PC-3 (cell line): ENCODE measurements at regions not wholly inside any gene's neighbourhood (a gene's known extent, or its start where the extent isn't known, plus 50 kb on each side); places are given as distances from the start of the nearest gene placed in this dataset.

ENCODE experiments used
- ATAC-seq: fragments of 200-7000 bp; cut with Tn5 transposase; 2 replicates; pipeline ENCODE4 v1.9.1; 2020; ENCODE audit warnings: mild to moderate bottlenecking, moderate library complexity
- BruUV-seq: library from RNA; stranded (reverse); fragments of 400-500 nt; replicated peaks from 2 replicates; lab custom pipeline; 2021; lab: Mats Ljungman, UMichigan
- CTCF ChIA-PET: fragments of 300-600 bp; sonication (Branson Sonifier 250); formaldehyde crosslinking; loops from one replicate; lab custom pipeline; 2022; ENCODE audit warnings: antibody characterized with exemption; lab: Charles Lee
- POLR2A ChIA-PET: fragments of 300-600 bp; sonication (Branson Sonifier 250); formaldehyde crosslinking; loops from one replicate; lab custom pipeline; 2022; ENCODE audit warnings: antibody characterized with exemption; ENCODE audit not compliant: unreplicated experiment; lab: Charles Lee
- DNase-seq: peaks from one replicate; pipeline ENCODE4 v3.0.0-alpha.2; 2015
- H2AFZ ChIP-seq: fragments of 300-600 bp; sonication (generic); 2 replicates; pipeline ENCODE4 v1.6.0; 2016; ENCODE audit warnings: antibody characterized with exemption, low read length
- H3F3A ChIP-seq: fragments of 300-600 bp; sonication (generic); one replicate; pipeline ENCODE4 v1.6.0; 2017; ENCODE audit warnings: antibody characterized with exemption, low read length, control low read depth, mild to moderate bottlenecking; ENCODE audit not compliant: unreplicated experiment
- H3K27ac ChIP-seq: fragments of 300-600 bp; sonication (generic); 2 replicates; pipeline ENCODE4 v1.5.1; 2016; ENCODE audit warnings: mild to moderate bottlenecking, low read length
- H3K27me3 ChIP-seq: fragments of 300-600 bp; sonication (generic); 2 replicates; pipeline ENCODE4 v1.6.1; 2016; ENCODE audit warnings: low read length, mixed read lengths
- H3K36me3 ChIP-seq: fragments of 300-600 bp; sonication (generic); 2 replicates; pipeline ENCODE4 v1.6.1; 2016; ENCODE audit warnings: low read depth, mixed run types, low read length, mixed read lengths
- H3K4me1 ChIP-seq: fragments of 300-600 bp; sonication (generic); 2 replicates; pipeline ENCODE4 v1.5.1; 2016; ENCODE audit warnings: low read length; ENCODE audit not compliant: insufficient read depth
- H3K4me2 ChIP-seq: fragments of 300-600 bp; sonication (generic); 2 replicates; pipeline ENCODE4 v1.6.0; 2016; ENCODE audit warnings: low read length
- H3K4me3 ChIP-seq: fragments of 300-600 bp; sonication (generic); 2 replicates; pipeline ENCODE4 v1.5.1; 2016; ENCODE audit warnings: mild to moderate bottlenecking, low read length, mixed read lengths
- H3K79me2 ChIP-seq: fragments of 300-600 bp; sonication (generic); 2 replicates; pipeline ENCODE4 v1.6.1; 2017; ENCODE audit warnings: low read length, mixed read lengths
- H3K9ac ChIP-seq: fragments of 300-600 bp; sonication (generic); 2 replicates; pipeline ENCODE4 v1.6.0; 2016; ENCODE audit warnings: mild to moderate bottlenecking, low read length
- H3K9me2 ChIP-seq: fragments of 300-600 bp; sonication (generic); replicated peaks from 2 replicates; pipeline ENCODE4 v1.6.1; 2016; ENCODE audit warnings: mixed run types, low read length, mixed read lengths
- H3K9me3 ChIP-seq: fragments of 300-600 bp; sonication (generic); 2 replicates; pipeline ENCODE4 v1.6.1; 2016; ENCODE audit warnings: low read length, mixed read lengths
- H4K20me1 ChIP-seq: fragments of 300-600 bp; sonication (generic); 2 replicates; pipeline ENCODE4 v1.6.1; 2016; ENCODE audit warnings: low read length, mixed read lengths
- CTCF ChIP-seq: fragments of 300-600 bp; sonication (generic); conservative IDR thresholded peaks from 2 replicates; pipeline ENCODE4 v1.5.1; 2017; ENCODE audit warnings: antibody characterized with exemption, low read depth, mild to moderate bottlenecking, low read length
- EZH2 ChIP-seq: fragments of 300-600 bp; sonication (generic); IDR thresholded peaks from one replicate; pipeline ENCODE4 v1.6.1; 2017; ENCODE audit warnings: antibody characterized with exemption, mild to moderate bottlenecking, low read length; ENCODE audit not compliant: unreplicated experiment
- EZH2phosphoT487 ChIP-seq: fragments of 300-600 bp; sonication (generic); IDR thresholded peaks from 2 replicates; pipeline ENCODE4 v1.6.1; 2018; ENCODE audit warnings: mild to moderate bottlenecking, antibody characterized with exemption, low read length, borderline replicate concordance
- intact Hi-C: fragments of 100-400 bp; cut with micrococcal nuclease; formaldehyde crosslinking; loops from 2 replicates; pipeline ENCODE4 v1.9.0; 2023

- no peak for DNase-seq
- POLR2A ChIA-PET: interaction anchor here (0.6 kb wide), 1 partner anchor 398 kb away, joined by 6 read pairs; no protein-coding TSS in a partner anchor
Measured at GRCh38 chr15:95929232-95929846, 401.2 kb upstream of the NR2F2 start.

DNA sequence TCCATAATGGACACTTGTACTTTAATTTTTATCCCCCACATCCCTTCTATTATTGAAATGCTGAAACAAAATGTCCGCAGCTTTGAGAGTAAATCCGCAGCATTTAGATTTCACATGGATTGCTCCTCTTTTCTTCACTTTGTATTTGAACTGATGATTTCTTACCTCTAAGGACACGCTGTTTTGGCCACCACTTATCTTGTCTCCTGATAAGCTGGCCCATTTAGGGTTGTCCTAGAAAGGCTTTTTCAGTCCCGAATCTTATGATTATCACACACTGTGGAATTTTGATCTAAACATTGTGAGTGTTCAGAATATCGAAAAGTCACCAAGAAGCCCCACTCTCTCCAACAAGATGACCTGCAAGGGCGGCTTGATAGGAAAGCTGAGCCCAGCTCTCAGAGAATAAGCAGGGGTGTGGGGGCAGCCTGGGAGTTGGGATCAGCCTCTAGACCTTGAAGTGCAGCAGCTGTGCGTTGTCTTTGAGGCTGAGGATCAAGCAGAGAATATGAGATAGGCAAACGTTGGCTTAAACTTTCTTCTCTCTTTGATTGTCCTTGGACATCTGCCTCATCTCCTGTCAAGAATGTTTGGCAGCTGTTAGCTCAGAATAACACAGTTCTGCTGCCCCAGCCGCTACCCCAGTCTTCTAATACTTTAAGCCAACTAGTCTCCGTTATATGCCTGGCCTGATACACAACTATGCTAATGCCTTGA lies 399.7 kb upstream of the NR2F2 start:
- Histone ChIP-seq H3F3A (no peaks in the 10 kb centered on the region), H3K9me2 (no peaks in the 10 kb centered on the region), H3K9me3 (no peaks in the 10 kb centered on the region), H4K20me1 (no peaks in the 10 kb centered on the region), H3K27ac (no peak overlapping the region), H3K4me3 (no peak overlapping the region), H3K27me3 (no peaks in the 10 kb centered on the region), H3K36me3 (no peaks in the 10 kb centered on the region), H2AFZ (no peak overlapping the region), H3K4me1 (peaks cover 22% of the 10 kb centered on the region), H3K79me2 (no peaks in the 10 kb centered on the region), H3K4me2 (no peak overlapping the region), H3K9ac (no peak overlapping the region)
- CTCF ChIA-PET: no interaction called here
- ATAC-seq (no peak), DNase-seq (no peak)
- intact Hi-C loops: loop anchor here (5.0 kb wide), 2 partner anchors 96 to 341 kb away; no protein-coding TSS in a partner anchor
- TF ChIP-seq CTCF (no peak), EZH2phosphoT487 (no peak), EZH2 (no peak)
- no TSS peak for BruUV-seq
- POLR2A ChIA-PET: no interaction called here

More at GRCh38 chr15:95929232-95929846, 401.2 kb upstream of the NR2F2 start:
- Histone ChIP-seq H3K79me2 (no peaks in the 10 kb centered on the region), H2AFZ (no peak overlapping the region), H3K9ac (no peak overlapping the region), H3K36me3 (no peaks in the 10 kb centered on the region), H4K20me1 (no peaks in the 10 kb centered on the region), H3K9me3 (no peaks in the 10 kb centered on the region), H3K27ac (no peak overlapping the region), H3K4me2 (no peak overlapping the region), H3K27me3 (no peaks in the 10 kb centered on the region), H3K9me2 (no peaks in the 10 kb centered on the region), H3K4me3 (no peak overlapping the region), H3K4me1 (peaks cover 22% of the 10 kb centered on the region), H3F3A (no peaks in the 10 kb centered on the region)
- BruUV-seq: no TSS peak
- intact Hi-C loops: no loop called here
- no peak for ATAC-seq
- no peak for TF ChIP-seq EZH2
- TF ChIP-seq CTCF: no peak
- TF ChIP-seq EZH2phosphoT487: no peak
- CTCF ChIA-PET: no interaction called here

GRCh38 chr15:95931619-95932018 lies 398.9 kb upstream of the NR2F2 start:
- no TSS peak for BruUV-seq
- no peaks in the 10 kb centered on the region for H4K20me1 ChIP-seq
- no peaks in the 10 kb centered on the region for H3K9me3 ChIP-seq
- DNase-seq: no peak
- intact Hi-C loops: loop anchor here (2.0 to 5.0 kb wide), 3 partner anchors 96 to 395 kb away; no protein-coding TSS in a partner anchor
- H3K9ac ChIP-seq: no peak overlapping the region
- H3K4me3 ChIP-seq: no peak overlapping the region
- H3K36me3 ChIP-seq: no peaks in the 10 kb centered on the region
- H3K4me2 ChIP-seq: no peak overlapping the region
- H3K4me1 ChIP-seq: peaks cover 22% of the 10 kb centered on the region
- no peaks in the 10 kb centered on the region for H3K9me2 ChIP-seq
- no peak for TF ChIP-seq EZH2
- no peak for TF ChIP-seq EZH2phosphoT487
- no peak for TF ChIP-seq CTCF
- no peak for ATAC-seq
- H2AFZ ChIP-seq: no peak overlapping the region
- CTCF ChIA-PET: no interaction called here
- H3K27me3 ChIP-seq: no peaks in the 10 kb centered on the region
- no peaks in the 10 kb centered on the region for H3K79me2 ChIP-seq
- H3K27ac ChIP-seq: no peak overlapping the region
- no peaks in the 10 kb centered on the region for H3F3A ChIP-seq
- POLR2A ChIA-PET: no interaction called here
